H1 (cell line): ENCODE measurements at regions not wholly inside any gene's neighbourhood (a gene's known extent, or its start where the extent isn't known, plus 50 kb on each side); places are given as distances from the start of the nearest gene placed in this dataset.

Source experiments
- BACH1 ChIP-seq: IDR thresholded peaks from 2 replicates; pipeline ENCODE4 v1.6.1; 2012; ENCODE audit warnings: low read length, improper control_type of control experiment
- CHD7 ChIP-seq: fragments of 300-600 bp; sonication (generic); IDR thresholded peaks from 2 replicates; pipeline ENCODE4 v1.7.1; 2012; ENCODE audit warnings: low read length, moderate library complexity, mild to moderate bottlenecking, inconsistent platforms; ENCODE audit not compliant: insufficient replicate concordance
- CREB1 ChIP-seq: IDR thresholded peaks from 2 replicates; pipeline ENCODE4 v1.6.1; 2012; ENCODE audit warnings: inconsistent platforms
- GTF2F1 ChIP-seq: IDR thresholded peaks from 2 replicates; pipeline ENCODE4 v1.6.1; 2012; ENCODE audit warnings: low read depth, low read length, improper control_type of control experiment, borderline replicate concordance
- HDAC2 ChIP-seq, 2 experiments: fragments of 300-600 bp in 1 of 2; sonication (generic) in 1 of 2; IDR thresholded peaks; 2 replicates each; pipeline ENCODE4 v1.6.1; 2011 to 2012; ENCODE audit warnings: low read depth in 2 of 2, low read length in 2 of 2, mild to moderate bottlenecking in 2 of 2, moderate library complexity in 2 of 2, borderline replicate concordance in 1 of 2, inconsistent platforms in 1 of 2
- JUN ChIP-seq: IDR thresholded peaks from 2 replicates; pipeline ENCODE4 v1.6.1; 2011; ENCODE audit warnings: low read depth, mild to moderate bottlenecking, improper control_type of control experiment, low read length
- POLR2AphosphoS5 ChIP-seq: IDR thresholded peaks from 2 replicates; pipeline ENCODE4 v1.6.1; 2011; ENCODE audit warnings: low read depth, low read length
- RBBP5 ChIP-seq: IDR thresholded peaks from 2 replicates; pipeline ENCODE4 v1.7.1; 2012; ENCODE audit warnings: low read depth, mild to moderate bottlenecking, inconsistent platforms, low read length, moderate library complexity, borderline replicate concordance
- SIX5 ChIP-seq: IDR thresholded peaks from 2 replicates; pipeline ENCODE4 v1.6.1; 2011; ENCODE audit warnings: mild to moderate bottlenecking, low read depth, low read length
- ZNF274 ChIP-seq: IDR thresholded peaks from 2 replicates; pipeline ENCODE4 v1.7.0; 2012; ENCODE audit warnings: low read length, borderline replicate concordance; ENCODE audit errors: extremely low read depth

GRCh38 chr6:28606424-28607391 is 81.0 kb downstream of the GPX5 start (continued):
- TF ChIP-seq ZNF274 (no peak), HDAC2 (IDR thresholded peaks at IDR 0.05; ENCODE audit: borderline replicate concordance in 1 of 2, low read depth in 2 of 2, low read length in 2 of 2) (peak; percentile 63 to 77; a peak in 1 of 4 replicates), GTF2F1 (no peak), POLR2AphosphoS5 (no peak), JUN (no peak), RBBP5 (peak; percentile 97), BACH1 (no peak), CREB1 (no peak), CHD7 (peak; percentile 76), SIX5 (no peak)
